Endometrium (tissue), 2 donors: ENCODE measurements at regions not wholly inside any gene's neighbourhood (a gene's known extent, or its start where the extent isn't known, plus 50 kb on each side); places are given as distances from the start of the nearest gene placed in this dataset.
"Not testable (repeated sequence)": the region's sequence is repeated elsewhere in the genome, so short reads cannot be mapped to it uniquely, and the experiment has no call there.

Source experiments
- FAIRE-seq: peaks from 2 replicates; lab custom pipeline; 2012; peaks lifted over from hg19 to GRCh38; lab: Jason Lieb, UNC
- donor health status: control.
- donor health status: control.

DNA sequence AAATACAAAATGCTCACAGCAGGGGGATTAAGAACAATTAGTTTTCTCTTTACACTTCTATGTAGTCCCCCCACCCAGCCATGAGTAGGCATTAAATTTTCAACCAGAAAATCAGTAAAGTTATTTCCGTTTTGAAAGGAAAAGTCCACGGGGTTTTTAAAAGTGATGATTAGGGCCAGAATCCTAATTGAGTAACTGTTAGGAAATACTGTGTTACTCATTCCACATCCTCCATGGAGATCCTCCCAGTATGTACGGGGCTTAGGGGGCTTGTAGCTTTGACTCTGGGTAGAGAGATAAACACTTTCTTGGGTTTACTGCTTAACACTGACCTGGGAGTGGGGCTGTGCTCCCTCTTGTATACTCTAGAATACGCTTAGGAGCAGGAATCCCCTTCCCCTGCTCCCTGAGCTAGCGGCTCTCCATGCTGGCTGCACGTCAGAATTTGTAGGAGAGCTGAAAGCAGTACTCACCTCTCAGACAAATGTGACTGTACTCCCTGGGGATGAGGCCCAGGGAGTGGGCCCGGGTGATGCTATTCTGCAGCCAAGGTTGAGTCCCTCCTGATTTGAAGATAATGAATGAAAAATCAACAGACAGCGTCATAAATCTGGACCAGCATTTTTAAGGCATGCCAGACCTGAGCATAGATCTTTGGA, 100.5 kb downstream of the SLC4A3 start:
- no peak for FAIRE-seq

DNA sequence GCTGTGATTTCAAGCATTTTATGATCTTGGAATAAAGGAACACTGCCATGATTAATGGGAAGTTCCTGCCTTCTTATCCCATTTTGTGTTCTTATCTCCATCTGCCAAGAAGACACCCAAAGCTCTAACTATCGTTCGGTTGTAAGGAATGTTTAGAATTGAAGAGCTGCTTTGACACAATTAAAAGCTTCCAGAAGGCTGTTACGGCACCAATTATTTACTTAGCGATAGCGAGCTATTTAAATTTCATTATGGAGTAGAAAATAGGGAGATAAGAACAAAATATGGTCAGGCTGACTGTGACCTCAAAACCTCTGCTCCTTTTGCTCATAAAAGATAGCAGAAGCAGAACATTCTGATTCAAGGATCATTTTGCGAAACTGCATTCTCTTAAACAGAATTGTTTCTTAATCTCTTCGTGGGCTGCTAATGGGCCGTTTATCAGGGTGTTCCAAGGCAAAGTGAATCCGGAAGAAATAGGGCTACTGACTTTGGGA, 101.6 kb downstream of the SLC4A3 start:
- peak; percentile 97 for FAIRE-seq

DNA sequence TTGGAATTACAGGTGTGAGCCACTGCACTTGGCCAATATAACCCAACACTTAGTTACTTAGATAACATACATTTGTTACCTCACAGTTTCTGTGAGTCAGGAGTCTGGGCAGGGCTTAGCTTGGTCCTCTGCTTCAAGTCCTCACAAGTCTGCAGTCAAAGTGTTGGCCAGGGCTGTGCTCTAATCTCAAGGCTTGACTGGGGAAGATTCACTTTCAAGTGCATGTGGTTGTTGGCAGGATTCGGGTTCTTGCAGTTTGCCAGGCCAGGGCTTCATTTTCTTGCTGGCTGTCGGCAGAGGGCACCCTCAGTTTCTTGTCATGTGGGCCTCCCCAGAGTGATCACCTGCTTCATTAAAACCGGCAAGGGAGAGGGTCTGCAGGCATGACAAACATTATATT, 103.7 kb downstream of the SLC4A3 start:
- FAIRE-seq: no peak

DNA sequence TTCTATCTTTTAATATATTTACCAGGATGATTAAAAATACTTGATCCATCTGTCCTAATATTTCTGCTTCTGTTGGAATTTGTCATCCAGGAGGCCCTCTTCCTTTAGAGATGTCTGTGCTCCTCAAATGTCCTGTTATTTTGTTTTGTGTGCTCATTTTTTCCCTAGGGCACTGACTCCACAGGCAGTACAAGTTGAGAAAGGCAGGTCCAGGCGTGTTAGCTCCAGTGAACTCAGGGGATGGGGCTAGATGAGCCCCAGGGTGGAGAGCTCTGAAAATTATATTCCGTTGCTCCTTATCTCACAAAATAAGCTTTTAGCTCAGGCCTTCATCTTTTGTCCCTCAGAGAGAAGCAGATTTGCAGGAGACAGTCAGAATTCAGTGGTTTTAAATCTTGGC, 105.7 kb downstream of the SLC4A3 start:
- FAIRE-seq: no peak

DNA sequence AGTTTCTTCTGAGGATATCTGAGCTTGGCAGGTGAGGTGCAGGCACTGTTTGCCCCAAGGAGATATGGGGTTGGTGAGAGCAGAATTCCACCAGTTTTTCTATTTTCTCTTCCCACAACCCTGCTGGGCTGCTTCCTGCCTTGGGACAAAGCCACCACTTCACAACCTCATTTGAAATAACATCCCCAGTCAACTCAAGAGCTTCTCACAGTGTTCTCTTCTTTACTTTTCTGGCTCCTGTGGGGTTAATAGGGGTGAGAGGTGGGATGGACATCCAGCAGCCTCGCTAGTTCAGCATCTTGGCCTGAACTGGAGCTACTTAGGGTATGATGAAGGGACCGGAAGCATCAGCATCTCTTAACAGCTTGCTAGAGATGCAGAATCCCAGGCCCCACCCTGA, 106.3 kb downstream of the SLC4A3 start:
- FAIRE-seq: no peak

DNA sequence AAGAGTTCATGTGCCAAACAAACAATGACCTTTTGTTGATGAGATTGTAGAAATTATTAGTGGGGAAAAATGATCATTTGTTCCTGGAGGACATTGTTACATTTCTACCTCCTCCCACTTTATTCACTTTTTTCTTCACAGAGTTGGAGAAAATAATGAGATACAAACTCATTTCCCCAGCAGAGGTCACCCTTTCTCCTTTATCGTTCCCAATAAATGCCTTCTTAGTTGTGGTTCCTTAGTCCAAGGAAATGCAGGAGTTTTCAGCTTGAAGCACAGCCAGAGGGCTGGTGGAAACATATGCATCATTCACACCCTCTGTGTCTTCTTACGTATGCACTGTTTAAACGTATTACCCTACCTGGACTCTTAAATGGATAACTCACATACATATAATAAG, 108.8 kb downstream of the SLC4A3 start:
- peak; percentile 96 for FAIRE-seq

DNA sequence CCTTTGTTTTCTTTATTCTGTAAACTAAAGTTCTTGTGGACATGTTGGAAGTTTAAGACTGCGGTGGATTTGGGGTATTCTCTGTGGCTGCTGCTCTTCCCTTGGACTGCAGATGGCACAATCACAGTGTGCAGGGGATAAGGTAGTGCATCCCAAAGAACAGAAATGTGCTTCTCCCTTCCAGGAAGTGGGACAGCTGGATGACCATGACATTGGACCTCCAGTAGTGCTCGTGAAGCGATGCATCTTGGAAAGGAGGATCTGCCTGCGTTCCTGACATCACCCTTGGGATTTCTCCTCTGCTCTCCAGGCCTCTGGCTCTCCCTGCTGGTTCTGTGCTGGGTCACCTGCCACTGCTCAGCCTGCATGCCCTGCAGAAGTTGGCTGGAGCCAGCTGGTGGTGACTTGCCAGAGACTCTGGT, 109.9 kb downstream of the SLC4A3 start:
- FAIRE-seq: no peak

DNA sequence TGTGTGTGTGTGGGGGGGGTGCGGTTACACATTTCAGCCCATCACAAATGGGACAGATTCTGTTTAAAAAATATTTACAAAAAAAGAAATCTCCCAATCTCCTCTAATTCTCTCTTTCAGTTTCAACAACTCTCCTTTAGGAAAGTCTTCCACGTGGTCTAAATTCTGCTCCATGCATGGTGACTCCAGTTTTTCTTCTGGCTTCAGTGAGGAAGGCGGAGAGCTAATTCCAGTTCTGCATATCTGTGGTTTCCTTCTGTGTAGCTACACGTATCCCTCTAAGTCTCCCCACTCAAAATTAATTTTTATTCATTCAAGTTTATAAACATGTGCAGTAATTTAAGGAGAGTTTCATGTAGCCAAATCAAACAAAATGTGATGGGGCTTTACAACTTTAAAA, 111.6 kb downstream of the SLC4A3 start:
- FAIRE-seq: no peak

DNA sequence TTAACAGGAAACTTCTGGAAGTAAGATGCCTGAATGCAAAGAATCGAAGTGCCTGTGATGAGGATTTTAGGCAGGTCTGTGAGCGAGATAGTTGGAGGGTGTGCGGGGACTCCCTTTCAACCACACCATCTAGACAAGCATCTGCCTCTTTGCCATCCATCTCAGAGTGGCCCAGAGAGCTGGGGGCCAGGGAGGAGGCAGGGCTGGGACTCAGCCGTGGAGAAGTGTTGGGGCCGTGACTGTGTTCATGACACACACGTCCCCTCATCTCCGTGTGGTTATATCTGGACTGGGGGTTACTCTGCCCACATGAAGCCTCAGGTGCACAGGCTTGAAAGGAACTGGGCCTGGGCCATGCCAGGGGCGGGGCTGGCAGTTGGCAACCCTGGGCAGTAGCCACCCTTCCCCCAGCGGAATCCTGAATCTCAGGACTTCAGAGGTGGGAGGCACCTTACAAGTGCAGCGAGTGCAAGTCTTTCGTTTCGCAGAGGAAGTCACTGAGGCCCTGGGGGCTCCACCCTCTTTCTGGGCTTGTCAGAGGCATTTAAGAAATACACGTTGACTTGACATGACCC, 112.5 kb downstream of the SLC4A3 start:
- no peak for FAIRE-seq

DNA sequence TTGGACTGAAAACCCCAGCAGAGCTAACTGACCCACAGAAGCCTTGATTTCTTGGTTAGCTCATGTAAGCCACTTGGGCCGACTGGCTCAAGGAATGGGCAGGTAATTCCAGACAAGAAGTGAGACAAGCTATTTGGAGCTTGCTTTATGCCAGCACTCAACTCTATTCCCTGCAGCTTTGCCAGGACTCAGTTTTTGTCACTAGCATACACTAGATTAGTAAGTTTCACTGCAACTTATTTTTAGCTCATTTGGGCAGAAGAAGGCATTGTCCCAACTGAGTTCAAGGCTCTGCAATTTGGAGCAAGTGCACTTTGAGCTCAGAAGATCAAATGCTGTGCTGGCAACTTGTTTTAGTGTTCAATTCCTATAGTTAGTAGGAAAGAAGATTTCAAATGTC, 116.1 kb downstream of the SLC4A3 start:
- FAIRE-seq: no peak

DNA sequence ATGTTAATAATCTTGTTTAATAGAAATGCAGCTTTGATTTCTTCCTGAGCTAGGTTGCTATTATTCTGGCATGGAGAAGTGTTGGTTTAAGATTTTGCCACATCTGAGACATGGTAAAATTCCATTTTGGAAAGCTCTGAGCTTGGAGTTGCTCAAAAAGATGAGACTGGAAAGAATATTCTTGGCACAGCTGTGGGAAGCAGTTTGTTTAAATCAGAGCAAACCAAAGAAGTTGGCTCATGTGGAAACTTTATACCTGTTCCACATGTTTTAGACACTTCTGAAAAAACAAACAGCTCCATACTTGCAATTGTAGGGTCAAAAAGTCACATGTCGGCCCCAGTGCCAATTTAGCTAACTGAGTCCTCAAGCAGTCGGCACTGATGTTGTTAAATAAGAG, 116.6 kb downstream of the SLC4A3 start:
- FAIRE-seq: no peak

DNA sequence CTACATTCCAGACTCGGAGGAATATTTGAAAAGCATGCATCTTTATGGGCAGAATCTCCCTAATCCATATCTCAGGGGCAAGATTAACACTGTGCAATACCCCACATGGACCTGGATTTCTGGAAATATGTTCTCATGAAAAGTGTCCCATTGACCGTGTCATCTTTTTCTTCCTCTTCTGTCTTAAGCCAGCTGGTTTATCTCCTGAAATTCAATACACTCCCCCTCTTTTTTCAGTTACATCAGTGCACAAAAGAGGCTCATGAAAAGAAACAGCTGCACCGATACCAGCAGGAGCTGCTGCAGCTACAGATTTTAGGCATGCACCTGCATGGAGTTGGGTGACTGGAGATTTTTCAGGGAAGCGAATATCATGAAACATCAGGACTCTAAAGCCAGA, 117.2 kb downstream of the SLC4A3 start:
- FAIRE-seq: no peak

DNA sequence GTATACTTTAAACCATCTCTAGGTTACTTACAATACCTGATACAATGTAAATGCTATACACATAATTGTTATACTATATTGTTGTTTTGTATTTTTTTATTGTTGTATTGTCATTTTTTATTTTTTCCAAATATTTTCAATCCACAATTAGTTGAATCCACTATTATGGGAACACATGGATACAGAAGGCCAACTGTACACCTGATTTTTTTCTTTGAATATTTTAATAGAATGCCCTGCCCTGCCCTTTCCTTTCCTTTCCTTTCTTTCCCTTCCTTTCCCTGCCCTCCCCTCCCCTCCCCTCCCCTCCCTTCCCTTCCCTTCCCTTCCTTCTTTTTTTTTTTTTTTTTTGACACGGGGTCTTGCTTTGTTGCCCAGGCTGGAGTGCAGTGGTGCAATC, 120.2 kb downstream of the SLC4A3 start:
- no peak for FAIRE-seq

DNA sequence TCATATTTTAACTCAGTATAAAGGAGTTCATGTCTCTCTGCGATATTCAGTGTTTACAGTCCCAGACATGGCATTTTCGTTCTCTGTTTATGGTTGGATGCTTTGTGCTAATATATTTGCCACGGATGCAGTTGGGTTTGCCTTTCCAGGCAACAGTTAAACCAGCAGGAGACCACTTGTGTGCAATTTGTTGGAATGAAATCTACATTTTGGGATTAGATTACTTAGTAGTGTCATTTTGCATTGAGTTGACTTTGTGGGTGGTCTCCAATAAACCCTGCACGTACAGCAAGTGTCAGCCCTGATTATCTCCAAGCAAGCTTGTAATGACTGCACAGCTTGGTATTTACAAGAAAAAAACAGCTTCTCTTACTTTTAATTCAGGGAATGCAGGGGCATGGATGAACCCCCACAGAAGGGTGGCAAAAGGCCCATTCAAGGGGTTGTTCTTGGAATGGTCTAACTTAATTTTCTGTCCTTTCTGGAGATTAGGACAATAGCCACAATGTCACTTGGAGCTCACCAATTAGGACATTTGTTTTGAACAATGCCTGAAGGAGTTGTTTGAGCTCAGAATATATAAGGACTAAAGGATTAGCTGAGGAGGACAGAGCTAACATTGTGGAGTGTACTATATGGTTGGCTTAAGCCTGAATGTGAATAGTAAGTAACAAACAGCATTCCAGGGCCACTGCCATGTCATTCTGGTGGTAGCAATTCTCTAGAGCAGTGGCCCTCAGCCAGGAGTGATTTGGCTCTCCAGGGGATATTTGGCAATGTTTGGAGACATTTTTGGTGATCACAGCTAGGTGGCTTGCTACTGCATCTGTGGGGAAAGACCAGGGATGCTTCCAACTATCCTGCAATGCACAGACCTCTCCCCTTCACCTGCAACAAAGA, 121.5 kb downstream of the SLC4A3 start:
- no peak for FAIRE-seq

DNA sequence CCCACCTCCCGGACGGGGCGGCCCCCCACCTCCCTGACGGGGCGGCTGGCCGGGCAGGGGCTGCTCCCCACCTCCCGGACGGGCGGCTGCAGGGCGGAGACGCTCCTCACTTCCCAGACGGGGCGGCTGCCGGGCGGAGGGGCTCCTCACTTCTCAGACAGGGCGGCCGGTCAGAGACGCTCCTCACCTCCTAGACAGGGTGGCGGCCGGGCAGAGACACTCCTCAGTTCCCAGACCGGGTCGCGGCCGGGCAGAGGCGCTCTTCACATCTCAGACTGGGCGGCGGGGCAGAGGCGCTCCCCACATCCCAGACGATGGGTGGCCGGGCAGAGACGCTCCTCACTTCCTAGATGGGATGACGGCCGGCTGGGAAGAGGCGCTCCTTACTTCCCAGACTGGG, 123.7 kb downstream of the SLC4A3 start:
- not testable (repeated sequence) for FAIRE-seq

DNA sequence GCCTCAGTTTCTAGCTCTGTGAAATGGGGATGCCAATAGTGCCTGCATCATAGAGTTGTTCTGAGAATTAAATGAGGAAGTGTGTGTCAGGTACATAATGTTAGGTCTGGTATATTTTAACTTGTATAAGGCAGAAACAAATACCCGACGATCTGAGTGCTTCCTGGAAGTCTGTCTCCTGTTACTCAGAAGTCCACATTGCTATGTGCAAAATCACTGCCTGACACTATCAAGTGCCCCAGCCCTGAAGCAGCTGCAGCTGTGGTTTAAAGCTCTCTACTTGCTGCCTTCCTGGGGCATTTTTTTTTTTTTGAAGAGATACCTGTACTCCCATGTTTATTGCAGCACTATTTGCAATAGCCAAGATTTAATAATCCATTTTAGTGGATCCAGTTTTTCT, 125.3 kb downstream of the SLC4A3 start:
- no peak for FAIRE-seq

DNA sequence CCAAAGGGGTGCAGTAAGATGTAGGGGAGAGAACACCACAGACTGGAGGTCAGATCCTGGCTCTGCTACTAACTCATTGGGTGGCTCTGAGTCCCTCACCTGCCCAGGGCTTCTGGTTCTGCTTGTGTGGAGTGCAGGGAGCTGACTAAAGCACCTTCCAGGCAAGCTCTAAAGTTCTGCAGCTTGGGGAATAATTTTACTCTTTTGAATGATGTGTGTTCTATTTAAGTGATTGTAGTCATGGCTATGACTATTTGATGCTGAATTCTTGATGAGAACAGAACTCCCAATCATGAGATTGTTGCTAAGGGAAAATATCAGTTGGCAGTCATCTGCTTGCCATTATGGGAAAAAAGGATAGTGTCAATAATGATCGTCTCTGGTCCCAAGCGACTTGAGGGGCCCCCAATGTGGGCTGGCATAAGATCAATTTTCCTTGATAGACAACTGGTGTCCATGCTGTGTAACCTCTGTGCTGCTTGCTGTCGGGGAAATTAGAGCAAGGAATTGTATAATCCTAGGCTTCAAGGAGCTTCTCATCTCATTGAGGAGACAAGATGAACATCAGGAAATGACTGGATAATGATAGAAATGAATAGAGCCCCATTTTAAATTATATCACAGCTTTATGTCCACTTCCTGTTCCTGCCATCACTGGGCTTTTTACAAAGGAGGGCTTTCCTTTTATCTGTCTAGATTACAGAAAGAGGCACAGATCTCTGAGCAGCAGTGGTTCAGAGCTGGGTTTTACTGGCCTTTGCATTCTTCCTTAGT, 131.7 kb downstream of the SLC4A3 start:
- no peak for FAIRE-seq

DNA sequence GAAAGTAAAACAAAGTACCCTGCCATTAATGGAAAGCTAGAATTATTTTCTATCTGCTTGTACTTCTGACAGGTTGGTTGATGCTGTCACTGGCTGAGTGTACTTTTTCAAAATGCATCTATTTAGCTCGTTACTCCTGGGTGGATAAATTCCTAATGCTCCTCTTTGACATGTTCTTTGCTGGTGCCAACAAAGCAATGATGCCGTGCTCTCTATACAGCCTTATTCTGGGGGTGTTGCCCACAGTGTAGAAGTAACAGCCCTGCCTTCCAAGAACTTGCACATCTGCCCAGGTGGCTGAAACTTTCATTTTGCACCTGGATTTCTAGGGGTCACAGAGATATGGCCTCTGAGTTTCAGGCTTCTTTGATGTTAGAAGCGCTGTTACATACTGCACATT, 132.4 kb downstream of the SLC4A3 start:
- FAIRE-seq: no peak

DNA sequence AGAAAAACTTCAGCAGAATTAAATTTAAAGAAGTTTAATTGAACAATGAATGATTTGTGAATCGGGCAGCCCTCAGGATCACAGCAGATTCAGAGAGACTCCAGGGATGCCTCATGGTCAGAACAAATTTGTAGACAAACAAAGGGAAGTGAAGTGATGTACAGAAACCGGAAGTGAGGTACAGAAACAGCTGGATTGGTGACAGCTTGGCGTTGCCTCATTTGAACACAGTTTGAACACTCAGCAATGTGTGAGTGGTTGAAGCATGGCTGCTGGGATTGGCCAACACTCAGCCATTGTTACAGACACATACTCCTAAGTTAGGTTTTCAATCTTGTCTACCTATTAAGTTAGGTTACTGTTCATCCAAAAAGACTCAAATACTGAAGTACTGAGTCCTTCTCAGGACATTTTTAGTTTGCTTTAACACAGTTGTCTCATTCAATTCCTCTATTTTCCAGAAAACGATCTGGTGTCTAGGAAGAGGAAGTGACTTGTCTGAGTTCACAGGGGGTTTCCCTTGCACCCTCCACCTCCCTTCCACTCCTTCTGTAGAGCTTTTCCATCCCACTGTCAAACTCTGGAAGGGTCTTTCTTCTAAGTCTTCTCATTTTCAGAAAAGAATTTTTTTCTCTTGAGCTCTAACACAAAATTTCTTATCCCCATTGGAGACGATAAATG, 137.9 kb downstream of the SLC4A3 start:
- FAIRE-seq: no peak

DNA sequence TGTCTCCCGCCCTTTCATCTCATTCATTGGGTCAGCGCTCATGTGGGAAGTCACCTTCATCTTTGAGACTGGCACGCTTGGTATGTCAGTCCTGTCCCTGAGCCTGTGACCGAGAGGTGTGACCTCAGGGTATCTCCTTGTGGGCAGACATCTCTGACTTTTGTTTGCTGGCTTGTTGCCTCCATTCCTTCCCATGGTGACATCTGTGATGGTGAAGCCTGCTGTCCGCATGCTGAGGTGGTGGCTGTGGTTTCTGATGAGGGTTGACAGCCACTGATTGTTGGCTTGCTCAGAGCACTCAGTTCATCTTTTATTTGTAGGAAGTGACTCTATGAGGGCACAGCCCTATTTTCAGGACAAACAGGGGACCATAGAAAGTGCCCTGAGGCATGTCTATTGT, 139.2 kb downstream of the SLC4A3 start:
- no peak for FAIRE-seq

DNA sequence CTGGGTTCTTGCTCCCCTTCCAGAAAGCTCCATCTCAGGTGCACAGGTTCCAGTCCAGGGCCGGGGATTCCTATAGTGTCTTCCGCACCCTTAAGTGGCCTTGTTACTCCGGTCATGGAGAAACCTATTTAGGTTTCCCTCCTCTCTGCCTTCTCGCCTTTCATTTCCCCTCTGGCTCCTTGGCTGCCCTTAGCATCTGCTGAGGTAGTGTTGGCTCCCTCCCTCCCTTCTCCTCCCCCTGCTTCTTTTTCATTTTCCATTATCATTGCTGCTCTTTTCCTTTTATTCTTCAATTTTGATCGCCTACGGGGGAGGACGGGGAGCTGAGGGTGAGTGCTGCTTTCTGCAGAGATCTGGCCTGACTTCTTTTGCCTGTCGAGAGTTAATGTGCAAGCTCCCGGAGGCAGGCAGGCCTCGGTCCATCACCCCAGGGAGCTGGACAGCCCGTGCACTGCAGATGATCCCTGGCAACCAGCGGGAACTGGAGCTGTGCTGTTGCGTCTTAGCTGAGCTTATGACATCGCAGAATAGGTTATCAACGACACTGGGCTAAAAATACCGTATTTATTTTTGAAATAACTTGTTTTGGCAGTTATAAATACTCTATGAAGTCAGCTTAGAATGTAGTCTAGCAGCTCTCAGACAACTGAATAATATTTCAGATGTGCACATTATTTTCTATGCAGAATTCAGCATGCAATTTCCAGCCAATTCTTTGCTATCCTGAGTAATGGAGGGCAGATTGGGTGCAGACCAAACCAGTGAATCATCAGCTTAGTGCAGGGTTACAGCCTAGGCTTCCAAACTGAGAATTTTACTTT, 141.9 kb downstream of the SLC4A3 start:
- FAIRE-seq: no peak
